Fibroblast of the conjunctiva (primary cell): ENCODE measurements at regions not wholly inside any gene's neighbourhood (a gene's known extent, or its start where the extent isn't known, plus 50 kb on each side); places are given as distances from the start of the nearest gene placed in this dataset.

ENCODE experiments used
- DNase-seq: peaks from one replicate; pipeline ENCODE4 v3.0.0-alpha.2; 2010; ENCODE audit warnings: low read depth

- no peak for DNase-seq
Measured at GRCh38 chr13:44220948-44221347, 152.7 kb upstream of the SERP2 start.

GRCh38 chr13:44221657-44222056 lies 152.0 kb upstream of the SERP2 start:
- DNase-seq, result no peak

- DNase-seq, result no peak
Measured at GRCh38 chr13:44223770-44224444, 149.7 kb upstream of the SERP2 start.

- no peak for DNase-seq
Measured at GRCh38 chr13:44224450-44225149, 149.0 kb upstream of the SERP2 start.

GRCh38 chr13:44229371-44230030 lies 144.1 kb upstream of the SERP2 start:
- no peak for DNase-seq

- DNase-seq, result no peak
Measured at GRCh38 chr13:44230071-44230470, 143.6 kb upstream of the SERP2 start.

- no peak for DNase-seq
Measured at GRCh38 chr13:44230736-44231135, 142.9 kb upstream of the SERP2 start.

- DNase-seq, result peak; percentile 59
Measured at GRCh38 chr13:44231786-44232516, 141.7 kb upstream of the SERP2 start.

GRCh38 chr13:44232774-44233173 lies 140.8 kb upstream of the SERP2 start:
- DNase-seq, result no peak

GRCh38 chr13:44234566-44234965 lies 139.1 kb upstream of the SERP2 start:
- DNase-seq, result no peak

- DNase-seq, result no peak
Measured at GRCh38 chr13:44236370-44236769, 137.3 kb upstream of the SERP2 start.

GRCh38 chr13:44236801-44237207 lies 136.8 kb upstream of the SERP2 start:
- no peak for DNase-seq

GRCh38 chr13:44237276-44237767 lies 136.3 kb upstream of the SERP2 start:
- no peak for DNase-seq

- peak; percentile 48 for DNase-seq
Measured at GRCh38 chr13:44237881-44238421, 135.7 kb upstream of the SERP2 start.

- DNase-seq, result no peak
Measured at GRCh38 chr13:44240611-44241145, 132.9 kb upstream of the SERP2 start.

GRCh38 chr13:44241638-44242037 lies 132.0 kb upstream of the SERP2 start:
- DNase-seq, result no peak

GRCh38 chr13:44242766-44243165 lies 130.9 kb upstream of the SERP2 start:
- DNase-seq, result no peak

- no peak for DNase-seq
Measured at GRCh38 chr13:44243198-44243857, 130.3 kb upstream of the SERP2 start.

- DNase-seq, result no peak
Measured at GRCh38 chr13:44244288-44244687, 129.3 kb upstream of the SERP2 start.

GRCh38 chr13:44249431-44249836 lies 124.2 kb upstream of the SERP2 start:
- DNase-seq, result peak; percentile 59

- DNase-seq, result no peak
Measured at GRCh38 chr13:44252938-44253337, 120.7 kb upstream of the SERP2 start.
